HepG2 (cell line): ENCODE measurements at regions not wholly inside any gene's neighbourhood (a gene's known extent, or its start where the extent isn't known, plus 50 kb on each side); places are given as distances from the start of the nearest gene placed in this dataset.
A peak's percentile ranks its signal among the peaks of the same experiment; 100 is the strongest.

Source experiments
- ATAC-seq: fragments of 200-7000 bp; cut with Tn5 transposase; 3 replicates; pipeline ENCODE4 v1.9.1; 2020; ENCODE audit warnings: mild to moderate bottlenecking, moderate library complexity
- BruUV-seq: library from RNA; stranded (reverse); fragments of 400-500 nt; replicated peaks from 2 replicates; lab custom pipeline; 2021; lab: Mats Ljungman, UMichigan
- CTCF ChIA-PET: fragments of 300-600 bp; formaldehyde crosslinking; extraction: SDS; loops from one replicate; lab custom pipeline; 2021; ENCODE audit warnings: low total read pairs, inconsistent platforms, low intra/inter-chr PET ratio; lab: Yijun Ruan, JAX
- POLR2A ChIA-PET: fragments of 350-600 bp; sonication (Branson Sonifier 250); formaldehyde crosslinking; loops from one replicate; lab custom pipeline; 2020; ENCODE audit warnings: antibody characterized with exemption, inconsistent platforms; lab: Yijun Ruan, JAX
- DNase-seq: peaks from one replicate; pipeline ENCODE4 v3.0.0-alpha.2; 2015; ENCODE audit warnings: low spot score
- FAIRE-seq: peaks from 3 replicates; lab custom pipeline; 2011; peaks lifted over from hg19 to GRCh38; lab: Jason Lieb, UNC
- H2AFZ ChIP-seq: one replicate; pipeline ENCODE4 v1.6.1; 2011; ENCODE audit warnings: low read length, inconsistent platforms
- H3K27ac ChIP-seq: fragments of 300-600 bp; 3 replicates; pipeline ENCODE4 v1.8.0; 2011; ENCODE audit warnings: mixed run types, mild to moderate bottlenecking, mixed read lengths, low read length, inconsistent platforms; ENCODE audit not compliant: insufficient read depth; ENCODE audit errors: extremely low read length
- H3K27me3 ChIP-seq, 2 experiments: fragments of 200-600 bp in 1 of 2; 2 replicates in 1 of 2; 3 replicates in 1 of 2; pipeline versions ENCODE4 v1.6.0 to v1.8.0; 2011; ENCODE audit warnings: low read length in 2 of 2, mild to moderate bottlenecking in 2 of 2, moderate library complexity in 2 of 2, inconsistent platforms in 1 of 2; ENCODE audit not compliant: insufficient read depth in 2 of 2, control insufficient read depth in 1 of 2
- H3K36me3 ChIP-seq, 2 experiments: fragments of 200-600 bp in 1 of 2; replicated peaks in 1 of 2; 2 replicates in 1 of 2; 3 replicates in 1 of 2; pipeline versions ENCODE4 v1.5.1 to v1.8.0; 2011; ENCODE audit warnings: low read length in 2 of 2, inconsistent platforms in 1 of 2; ENCODE audit not compliant: insufficient read depth in 2 of 2, control insufficient read depth in 1 of 2
- H3K4me1 ChIP-seq: 2 replicates; pipeline ENCODE4 v1.5.1; 2012; ENCODE audit warnings: low read length, inconsistent platforms; ENCODE audit not compliant: insufficient read depth
- H3K4me2 ChIP-seq: 2 replicates; pipeline ENCODE4 v1.6.0; 2011; ENCODE audit warnings: low read depth, low read length, inconsistent platforms
- H3K4me3 ChIP-seq, 3 experiments: fragments of 200-600 bp in 1 of 3; sonication (generic), shearing (Covaris generic) in 1 of 3; replicated peaks in 1 of 3; 2 replicates each; pipeline ENCODE4 v1.5.1; 2011 to 2016; ENCODE audit warnings: low read length in 3 of 3, inconsistent platforms in 2 of 3, low read depth in 2 of 3, mild to moderate bottlenecking in 2 of 3, control low read depth in 1 of 3, mixed read lengths in 1 of 3; ENCODE audit not compliant: insufficient read depth in 1 of 3
- H3K79me2 ChIP-seq: one replicate; pipeline ENCODE4 v1.6.1; 2011; ENCODE audit warnings: low read length, inconsistent platforms; ENCODE audit not compliant: insufficient read depth
- H3K9ac ChIP-seq: 2 replicates; pipeline ENCODE4 v1.6.0; 2011; ENCODE audit warnings: mild to moderate bottlenecking, low read depth, low read length, inconsistent platforms; ENCODE audit not compliant: insufficient read depth
- H3K9me3 ChIP-seq: 2 replicates; pipeline ENCODE4 v1.5.1; 2012; ENCODE audit warnings: mild to moderate bottlenecking, low read length
- H4K20me1 ChIP-seq: 2 replicates; pipeline ENCODE4 v1.6.0; 2011; ENCODE audit warnings: inconsistent platforms, mild to moderate bottlenecking, low read length, moderate library complexity; ENCODE audit not compliant: insufficient read depth
- ADNP ChIP-seq: sonication (generic); formaldehyde crosslinking; IDR thresholded peaks from 2 replicates; pipeline ENCODE4 v1.4.0; 2020; ENCODE audit warnings: missing genetic modification reagents
- AHDC1 ChIP-seq: sonication (generic); formaldehyde crosslinking; IDR thresholded peaks from 2 replicates; pipeline ENCODE4 v1.5.1; 2020; ENCODE audit warnings: mild to moderate bottlenecking, missing genetic modification reagents, borderline replicate concordance
- CTCF ChIP-seq: sonication (generic); formaldehyde crosslinking; IDR thresholded peaks from 2 replicates; pipeline ENCODE4 v1.5.0; 2020; ENCODE audit warnings: mild to moderate bottlenecking, missing genetic modification reagents, moderate library complexity
- ERF ChIP-seq: IDR thresholded peaks from 2 replicates; pipeline ENCODE4 v1.6.1; 2018; ENCODE audit warnings: missing biosample characterization, missing genetic modification reagents
- FOSL2 ChIP-seq: sonication (generic); formaldehyde crosslinking; IDR thresholded peaks from 2 replicates; pipeline ENCODE4 v1.4.0; 2020; ENCODE audit warnings: missing genetic modification reagents
- IRX3 ChIP-seq: sonication (generic); formaldehyde crosslinking; IDR thresholded peaks from 2 replicates; pipeline ENCODE4 v1.8.1; 2023; ENCODE audit warnings: mild to moderate bottlenecking, low read depth, missing genetic modification reagents, borderline replicate concordance
- KDM4B ChIP-seq: sonication (generic); formaldehyde crosslinking; IDR thresholded peaks from 2 replicates; pipeline ENCODE4 v1.4.0; 2020; ENCODE audit warnings: missing genetic modification reagents
- NFYB ChIP-seq: sonication (generic); formaldehyde crosslinking; IDR thresholded peaks from 2 replicates; pipeline ENCODE4 v1.4.0; 2020; ENCODE audit warnings: missing genetic modification reagents
- SMAD1 ChIP-seq: sonication (generic); formaldehyde crosslinking; IDR thresholded peaks from 2 replicates; pipeline ENCODE4 v1.4.0; 2020; ENCODE audit warnings: missing genetic modification reagents, low read depth, mild to moderate bottlenecking, borderline replicate concordance
- SMC3 ChIP-seq: IDR thresholded peaks from 2 replicates; pipeline ENCODE4 v1.6.1; 2011; ENCODE audit warnings: low read length, improper control_type of control experiment
- STAG1 ChIP-seq: sonication (generic); formaldehyde crosslinking; IDR thresholded peaks from 2 replicates; pipeline ENCODE4 v1.4.0; 2020; ENCODE audit warnings: missing genetic modification reagents
- WIZ ChIP-seq: sonication (generic); formaldehyde crosslinking; IDR thresholded peaks from 2 replicates; pipeline ENCODE4 v1.5.1; 2020; ENCODE audit warnings: mild to moderate bottlenecking, missing genetic modification reagents
- ZNF605 ChIP-seq: sonication (generic); formaldehyde crosslinking; IDR thresholded peaks from 2 replicates; pipeline ENCODE4 v1.8.0; 2022; ENCODE audit warnings: mild to moderate bottlenecking, missing genetic modification reagents
- WGBS: methylation state at CpG from one replicate; pipeline ENCODE4 v1.1.6; 2017; ENCODE audit warnings: low lambda C conversion rate; 5-methylcytosine and 5-hydroxymethylcytosine counted together
- in situ Hi-C: cut with HindIII; loops from 2 replicates; pipeline ENCODE4 v1.10.0; 2017; ENCODE audit warnings: low pct_unique_long_range_greater_than_20kb; ENCODE audit not compliant: extremely low pct_ligation_motif_present
- intact Hi-C: fragments of 100-400 bp; cut with micrococcal nuclease; formaldehyde crosslinking; loops from one replicate; pipeline ENCODE4 v1.10.0; 2022; ENCODE audit not compliant: unreplicated experiment

- CTCF ChIA-PET: no interaction called here
- intact Hi-C loops (loop anchor here (10.0 kb wide), 1 partner anchor 129 kb away; no protein-coding TSS in a partner anchor), in situ Hi-C loops (no loop called here)
- WGBS: 26% methylated on average over 3 of the region's 3 CpGs
- no peaks in the 10 kb centered on the region for H4K20me1 ChIP-seq
- no TSS peak for BruUV-seq
- no peaks in the 10 kb centered on the region for H3K79me2 ChIP-seq
- DNase-seq (peak; percentile 3), FAIRE-seq (no peak), ATAC-seq (peak; percentile 78)
- TF ChIP-seq NFYB (CRISPR knock-in tag) (no peak), CTCF (peak; percentile 54), KDM4B (CRISPR knock-in tag) (no peak), ZNF605 (CRISPR knock-in tag) (no peak), STAG1 (CRISPR knock-in tag) (peak; percentile 52), SMC3 (peak; percentile 18; the same call in 1 of the 2 replicates), WIZ (CRISPR knock-in tag) (no peak), ERF (CRISPR knock-in tag) (no peak), FOSL2 (CRISPR knock-in tag) (peak; percentile 48; the same call in 1 of the 2 replicates), SMAD1 (CRISPR knock-in tag) (no peak), AHDC1 (CRISPR knock-in tag) (no peak), ADNP (CRISPR knock-in tag) (no peak), IRX3 (no peak)
- H3K27me3 ChIP-seq: peaks cover 2 to 9% of the 10 kb centered on the region in 2 experiments; a peak in 4 of 5 replicates
- no peak overlapping the region for H3K4me3 ChIP-seq
- H3K9ac ChIP-seq: no peak overlapping the region
- H3K36me3 ChIP-seq: no peaks in the 10 kb centered on the region
- POLR2A ChIA-PET: no interaction called here
- H2AFZ ChIP-seq: no peak overlapping the region
- H3K4me1 ChIP-seq: no peaks in the 10 kb centered on the region
- no peak overlapping the region for H3K4me2 ChIP-seq
- no peak overlapping the region for H3K27ac ChIP-seq
- no peaks in the 10 kb centered on the region for H3K9me3 ChIP-seq
Observed at GRCh38 chr1:229843627-229844238, 217.7 kb downstream of the URB2 start.
